Panc1 (cell line): ENCODE measurements at regions not wholly inside any gene's neighbourhood (a gene's known extent, or its start where the extent isn't known, plus 50 kb on each side); places are given as distances from the start of the nearest gene placed in this dataset.

Experiments
- ATAC-seq: fragments of 200-7000 bp; cut with Tn5 transposase; 2 replicates; pipeline ENCODE4 v1.9.1; 2020; ENCODE audit warnings: mild to moderate bottlenecking, moderate library complexity
- BruUV-seq: library from RNA; stranded (reverse); fragments of 400-500 nt; replicated peaks from 2 replicates; lab custom pipeline; 2021; lab: Mats Ljungman, UMichigan
- CTCF ChIA-PET: fragments of 300-600 bp; sonication (Branson Sonifier 250); formaldehyde crosslinking; loops from one replicate; lab custom pipeline; 2022; ENCODE audit warnings: antibody characterized with exemption; lab: Charles Lee
- POLR2A ChIA-PET: fragments of 300-600 bp; sonication (Branson Sonifier 250); formaldehyde crosslinking; loops from one replicate; lab custom pipeline; 2022; ENCODE audit warnings: antibody characterized with exemption; lab: Charles Lee
- DNase-seq: peaks from one replicate; pipeline ENCODE4 v3.0.0-alpha.2; 2010; ENCODE audit warnings: low read depth, low spot score
- H3K27ac ChIP-seq: 2 replicates; pipeline ENCODE4 v1.5.1; 2011; ENCODE audit warnings: mild to moderate bottlenecking, low read length, inconsistent platforms
- H3K27me3 ChIP-seq: fragments of 200-500 bp; sonication (Bioruptor generic); 2 replicates; pipeline ENCODE4 v1.6.0; 2014; ENCODE audit warnings: low read length, inconsistent platforms; ENCODE audit not compliant: control insufficient read depth, insufficient read depth
- H3K36me3 ChIP-seq: fragments of 200-500 bp; sonication (Bioruptor generic); 2 replicates; pipeline ENCODE4 v1.5.1; 2014; ENCODE audit warnings: inconsistent platforms, mild to moderate bottlenecking, low read length, moderate library complexity; ENCODE audit not compliant: control insufficient read depth, insufficient read depth
- H3K4me1 ChIP-seq: 2 replicates; pipeline ENCODE4 v1.5.1; 2011; ENCODE audit warnings: inconsistent platforms, mild to moderate bottlenecking, low read length, moderate library complexity; ENCODE audit not compliant: control insufficient read depth, insufficient read depth
- H3K4me3 ChIP-seq, 2 experiments: 2 replicates each; pipeline ENCODE4 v1.5.1; 2011 to 2012; ENCODE audit warnings: low read depth in 2 of 2, low read length in 2 of 2, mild to moderate bottlenecking in 2 of 2, inconsistent platforms in 1 of 2, moderate library complexity in 1 of 2
- H3K9me3 ChIP-seq: fragments of 200-500 bp; sonication (Bioruptor generic); 2 replicates; pipeline ENCODE4 v1.5.1; 2014; ENCODE audit warnings: low read depth, mild to moderate bottlenecking, inconsistent platforms, low read length, moderate library complexity; ENCODE audit not compliant: control insufficient read depth, insufficient read depth
- CTCF ChIP-seq: fragments of 450-650 bp; IDR thresholded peaks from 2 replicates; pipeline ENCODE4 v1.5.1; 2017; ENCODE audit warnings: mild to moderate bottlenecking
- POLR2AphosphoS5 ChIP-seq: IDR thresholded peaks from 2 replicates; pipeline ENCODE4 v1.6.1; 2012; ENCODE audit warnings: mild to moderate bottlenecking, low read depth, low read length, moderate library complexity
- REST ChIP-seq, 2 experiments: IDR thresholded peaks; 2 replicates each; pipeline ENCODE4 v1.6.1; 2011 to 2012; ENCODE audit warnings: low read depth in 2 of 2, control low read depth in 1 of 2, low read length in 1 of 2, mild to moderate bottlenecking in 1 of 2, moderate library complexity in 1 of 2; ENCODE audit not compliant: insufficient read depth in 1 of 2
- SIN3A ChIP-seq: IDR thresholded peaks from 2 replicates; pipeline ENCODE4 v1.6.1; 2012; ENCODE audit warnings: low read depth, mild to moderate bottlenecking, low read length, moderate library complexity, borderline replicate concordance; ENCODE audit not compliant: insufficient read depth
- TCF7L2 ChIP-seq: IDR thresholded peaks from 2 replicates; pipeline ENCODE4 v1.6.1; 2011; ENCODE audit warnings: mild to moderate bottlenecking, low read depth, low read length, inconsistent platforms
- in situ Hi-C: cut with HindIII; loops from 2 replicates; pipeline ENCODE4 v1.10.0; 2016; ENCODE audit warnings: low sequenced_read_pairs, low pct_unique_long_range_greater_than_20kb
- intact Hi-C: fragments of 100-400 bp; cut with micrococcal nuclease; formaldehyde crosslinking; loops from one replicate; pipeline ENCODE4 v1.10.0; 2022; ENCODE audit not compliant: unreplicated experiment

- H3K9me3 ChIP-seq, result no peaks in the 10 kb centered on the region
- DNase-seq (no peak), ATAC-seq (no peak)
- no TSS peak for BruUV-seq
- CTCF ChIA-PET, result no interaction called here
- POLR2A ChIA-PET, result interaction anchor here (0.6 kb wide), 1 partner anchor 328 kb away, joined by 5 read pairs; no protein-coding TSS in a partner anchor
- H3K27me3 ChIP-seq, result no peaks in the 10 kb centered on the region
- H3K4me1 ChIP-seq, result no peaks in the 10 kb centered on the region
- H3K27ac ChIP-seq, result no peak overlapping the region
- no peak overlapping the region for H3K4me3 ChIP-seq
- H3K36me3 ChIP-seq, result no peaks in the 10 kb centered on the region
- intact Hi-C loops (no loop called here), in situ Hi-C loops (no loop called here)
- TF ChIP-seq SIN3A (no peak), REST (IDR thresholded peaks at IDR 0.05; ENCODE audit: insufficient read depth in 1 of 2, low read depth in 2 of 2, low read length in 1 of 2) (no peak), POLR2AphosphoS5 (no peak), CTCF (no peak), TCF7L2 (no peak)
Observed at GRCh38 chr13:99722338-99722818, 221.1 kb downstream of the TM9SF2 start.

GRCh38 chr13:99721606-99722337 is 220.5 kb downstream of the TM9SF2 start:
- ChIA-PET POLR2A (interaction anchor here (0.6 kb wide), 1 partner anchor 328 kb away, joined by 5 read pairs; no protein-coding TSS in a partner anchor), CTCF (no interaction called here)
- in situ Hi-C loops, result no loop called here

More at GRCh38 chr13:99721606-99722337, 220.5 kb downstream of the TM9SF2 start:
- Histone ChIP-seq H3K36me3 (no peaks in the 10 kb centered on the region), H3K4me3 (no peak overlapping the region), H3K4me1 (no peaks in the 10 kb centered on the region), H3K27ac (no peak overlapping the region), H3K9me3 (no peaks in the 10 kb centered on the region), H3K27me3 (no peaks in the 10 kb centered on the region)
- ATAC-seq (no peak), DNase-seq (no peak)
- no peak for TF ChIP-seq REST (IDR thresholded peaks at IDR 0.05; ENCODE audit: insufficient read depth in 1 of 2, low read depth in 2 of 2, low read length in 1 of 2)
- TF ChIP-seq SIN3A, result no peak
- intact Hi-C loops, result no loop called here
- BruUV-seq, result no TSS peak
